ENCODE measurements at regions not wholly inside any gene's neighbourhood (a gene's known extent, or its start where the extent isn't known, plus 50 kb on each side); places are given as distances from the start of the nearest gene placed in this dataset.

- TF ChIP-seq CTCF (IDR thresholded peaks at IDR 0.05; ENCODE audit: low read length) (no peak), EZH2 (IDR thresholded peaks at IDR 0.05; ENCODE audit: borderline replicate concordance, low read length) (no peak)
Measured at GRCh38 chr1:55696891-55697290, 481.7 kb upstream of the USP24 start.
